Dermis blood vessel endothelial cell (primary cell): ENCODE measurements at regions not wholly inside any gene's neighbourhood (a gene's known extent, or its start where the extent isn't known, plus 50 kb on each side); places are given as distances from the start of the nearest gene placed in this dataset.

Experiments used
- DNase-seq: peaks from one replicate; pipeline ENCODE4 v3.0.0; 2010

- DNase-seq, result no peak
Measured at GRCh38 chr22:44611880-44612496, 90.0 kb upstream of the PRR5 start.

- DNase-seq, result no peak
Measured at GRCh38 chr22:44610071-44610470, 91.9 kb upstream of the PRR5 start.

- no peak for DNase-seq
Measured at GRCh38 chr22:44609400-44609988, 92.5 kb upstream of the PRR5 start.

GRCh38 chr22:44608597-44609399 is 93.2 kb upstream of the PRR5 start:
- DNase-seq, result no peak

GRCh38 chr22:44606126-44606525 is 95.9 kb upstream of the PRR5 start:
- no peak for DNase-seq

GRCh38 chr22:44605486-44605885 is 96.5 kb upstream of the PRR5 start:
- DNase-seq, result no peak

- DNase-seq, result no peak
Measured at GRCh38 chr22:44604991-44605390, 97.0 kb upstream of the PRR5 start.

GRCh38 chr22:44604455-44604854 is 97.5 kb upstream of the PRR5 start:
- no peak for DNase-seq

- no peak for DNase-seq
Measured at GRCh38 chr22:44603767-44604166, 98.2 kb upstream of the PRR5 start.

- no peak for DNase-seq
Measured at GRCh38 chr22:44601725-44602124, 100.3 kb upstream of the PRR5 start.

- no peak for DNase-seq
Measured at GRCh38 chr22:44601189-44601588, 100.8 kb upstream of the PRR5 start.

GRCh38 chr22:44600207-44600785 is 101.7 kb upstream of the PRR5 start:
- DNase-seq, result no peak

- DNase-seq, result no peak
Measured at GRCh38 chr22:44599500-44600140, 101.6 kb upstream of the RTL6 start.

GRCh38 chr22:44599084-44599483 is 101.1 kb upstream of the RTL6 start:
- no peak for DNase-seq

GRCh38 chr22:44597616-44598015 is 99.6 kb upstream of the RTL6 start:
- DNase-seq, result no peak

GRCh38 chr22:44596396-44597125 is 98.5 kb upstream of the RTL6 start:
- DNase-seq, result no peak

GRCh38 chr22:44595841-44596341 is 97.9 kb upstream of the RTL6 start:
- peak; percentile 20 for DNase-seq

GRCh38 chr22:44594951-44595350 is 96.9 kb upstream of the RTL6 start:
- DNase-seq, result no peak

GRCh38 chr22:44592824-44593148 is 94.8 kb upstream of the RTL6 start:
- DNase-seq, result no peak

GRCh38 chr22:44592126-44592823 is 94.2 kb upstream of the RTL6 start:
- DNase-seq, result no peak

GRCh38 chr22:44591146-44591790 is 93.2 kb upstream of the RTL6 start:
- DNase-seq, result no peak
